ENCODE measurements at regions not wholly inside any gene's neighbourhood (a gene's known extent, or its start where the extent isn't known, plus 50 kb on each side); places are given as distances from the start of the nearest gene placed in this dataset.

DNA sequence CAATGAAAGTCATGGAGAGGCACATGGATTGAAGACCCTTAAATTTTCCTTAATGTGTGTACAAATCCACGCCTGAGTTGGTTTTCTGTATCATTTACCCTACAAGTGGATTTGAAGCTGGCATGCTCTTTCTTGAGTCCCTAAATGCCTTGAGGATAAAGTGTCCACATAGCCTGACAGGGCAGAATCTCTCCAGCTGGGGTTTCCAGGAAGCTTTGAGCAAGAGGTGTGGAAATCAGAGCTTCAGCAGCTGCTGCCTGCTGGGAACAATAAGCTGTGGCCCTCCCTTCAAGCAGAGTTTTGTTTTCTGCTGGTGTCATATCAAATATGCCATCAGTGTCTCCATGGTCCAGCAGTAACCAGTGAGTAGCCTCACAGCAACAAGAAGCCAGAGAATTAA lies 120.3 kb upstream of the SERTM1 start:
- no peak for DNase-seq

DNA sequence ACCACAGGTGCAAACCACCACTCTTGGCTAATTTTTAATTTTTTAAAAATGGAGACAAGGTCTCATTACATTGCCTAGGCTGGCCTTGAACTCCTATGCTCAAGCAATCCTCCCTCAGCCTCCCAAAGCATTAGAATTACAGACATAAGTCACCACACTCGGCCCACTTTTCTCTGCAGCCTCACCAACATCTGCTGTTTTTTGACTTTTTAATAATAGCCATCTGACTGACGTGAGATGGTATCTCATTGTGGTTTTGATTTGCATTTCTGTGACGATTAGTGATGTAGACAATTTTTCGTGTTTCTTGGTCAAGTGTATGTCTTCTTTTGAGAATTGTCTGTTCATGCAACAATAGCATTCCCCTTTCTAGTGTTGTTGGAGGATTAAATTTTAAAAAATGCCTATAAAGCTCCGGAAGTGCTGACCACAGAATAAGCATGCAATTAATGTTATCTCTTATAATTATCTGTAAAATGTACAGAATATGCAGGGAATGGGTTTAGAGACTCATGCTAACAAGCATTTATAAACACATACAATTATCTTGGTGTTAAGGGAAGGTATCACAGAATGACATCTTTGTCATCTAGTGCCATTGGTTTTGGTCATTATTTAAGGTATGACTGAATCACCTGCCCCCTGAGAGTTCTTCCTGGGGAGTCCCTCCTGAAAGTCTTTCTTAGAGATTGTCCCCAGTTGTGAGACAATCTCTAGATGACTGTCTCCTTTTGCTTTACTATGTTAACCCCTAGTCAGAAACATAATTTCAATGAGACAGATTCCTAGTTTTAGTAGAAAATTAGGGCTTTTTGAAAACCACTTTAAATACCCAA lies 118.5 kb upstream of the SERTM1 start:
- no peak for DNase-seq

DNA sequence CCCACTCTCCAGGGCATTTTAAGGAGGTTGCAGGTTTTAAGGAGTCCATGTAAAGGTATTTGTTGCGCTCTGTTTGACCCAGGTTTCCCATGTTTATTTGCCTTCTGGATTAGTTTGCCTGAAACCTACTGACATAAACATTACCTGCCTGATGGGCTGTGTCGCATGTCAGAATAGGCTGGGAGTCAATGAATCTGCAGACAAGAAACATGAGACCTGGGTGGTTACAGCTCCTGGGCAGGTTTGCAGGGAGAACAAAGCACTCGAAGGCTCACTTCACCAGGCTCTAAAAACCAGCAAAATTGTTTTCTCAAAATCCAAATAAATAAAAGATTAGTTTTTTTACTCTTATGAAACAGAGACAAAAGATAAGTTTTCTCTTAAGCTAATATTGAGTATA lies 114.4 kb upstream of the SERTM1 start:
- DNase-seq = no peak

DNA sequence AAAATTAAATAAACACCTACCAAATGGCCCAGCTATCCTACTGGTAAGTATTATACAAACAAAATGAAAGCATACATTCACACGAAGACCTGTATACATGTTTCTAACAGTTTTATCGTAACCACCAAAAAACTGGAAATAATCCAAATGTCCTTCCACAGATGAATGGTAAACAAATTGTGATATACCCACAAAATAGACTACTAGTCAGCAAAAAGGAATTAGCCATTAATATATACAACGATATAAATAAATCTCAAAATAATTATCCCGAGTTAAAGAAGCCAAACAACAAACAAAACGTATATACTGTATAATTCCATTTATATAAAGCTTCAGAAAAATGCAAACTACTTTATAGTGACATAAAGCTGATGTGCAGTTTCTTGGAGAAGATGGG lies 106.3 kb upstream of the SERTM1 start:
- DNase-seq = no peak

DNA sequence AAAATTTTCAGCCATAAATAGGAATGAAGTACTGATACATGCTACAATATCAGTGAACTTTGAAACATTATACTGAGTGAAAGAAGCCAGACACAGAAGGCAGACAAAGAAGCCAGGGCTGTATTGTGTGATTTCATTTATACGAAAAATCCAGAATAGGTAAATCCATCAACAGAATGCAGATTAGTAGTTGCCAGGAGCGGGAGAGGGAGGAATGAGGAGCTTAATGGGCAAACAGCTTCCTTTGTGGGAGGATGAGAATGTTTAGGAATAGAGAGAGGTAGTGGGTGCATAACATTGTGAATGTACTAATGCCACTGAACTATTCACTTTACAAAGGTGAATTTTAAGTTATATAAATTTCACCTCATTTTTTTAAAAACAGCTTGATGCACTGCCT lies 103.3 kb upstream of the SERTM1 start:
- no peak for DNase-seq

DNA sequence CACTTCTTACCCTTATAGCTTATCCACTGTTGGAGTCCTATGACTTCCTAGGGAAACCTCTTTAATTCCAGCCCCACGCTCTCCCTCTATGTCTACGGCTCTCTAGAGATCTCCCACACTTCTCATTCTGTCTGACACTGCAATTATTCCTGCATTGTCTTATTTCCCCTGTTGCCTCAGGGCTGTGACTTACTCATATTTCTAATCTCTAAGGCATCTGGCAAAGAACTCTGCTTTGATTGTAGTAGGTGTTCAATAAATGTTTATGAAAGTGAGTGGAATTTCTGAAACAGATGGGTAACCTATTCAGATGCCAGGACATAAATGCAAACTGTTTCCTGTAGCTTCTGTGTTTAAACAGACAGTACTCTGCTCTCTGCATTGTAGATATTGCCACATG lies 102.4 kb upstream of the SERTM1 start:
- no peak for DNase-seq

DNA sequence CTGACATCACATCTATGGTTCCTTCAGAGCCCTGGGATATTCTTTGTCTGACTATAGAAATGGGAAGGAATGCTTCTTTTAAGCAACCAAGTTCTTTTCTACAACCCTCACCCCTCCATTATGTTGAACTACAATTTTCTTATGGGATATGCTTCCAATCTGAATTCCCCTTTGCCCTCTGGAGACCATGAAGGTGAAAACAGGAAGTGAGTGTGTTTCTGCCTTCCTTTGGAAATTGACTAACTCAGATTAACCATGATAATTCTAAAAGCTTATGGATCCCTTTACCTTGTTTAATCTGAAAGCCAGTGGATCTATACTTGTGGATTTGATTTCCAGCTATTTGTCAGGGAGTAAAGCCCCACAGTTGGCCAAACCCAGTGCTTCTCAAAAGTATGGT lies 90.8 kb upstream of the SERTM1 start:
- no peak for DNase-seq

DNA sequence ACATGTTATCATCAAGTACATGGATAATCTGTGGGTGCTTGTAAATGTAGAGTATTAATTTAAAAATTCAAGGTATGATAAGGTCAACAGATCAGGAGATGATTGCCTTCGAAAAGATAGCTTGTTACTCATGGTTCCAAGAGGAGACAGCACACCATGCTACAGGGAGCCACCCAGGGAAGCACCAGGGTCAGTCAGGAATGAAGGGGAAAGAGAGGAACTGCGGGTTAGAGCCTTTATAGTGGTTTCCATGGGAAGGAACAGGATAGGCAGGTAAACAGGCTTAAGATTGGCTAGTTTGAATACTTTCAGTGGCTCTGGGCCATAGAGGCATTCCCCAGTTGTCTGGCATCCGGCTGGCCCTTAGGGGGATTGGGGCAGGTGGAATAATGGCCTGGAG lies 74.2 kb upstream of the SERTM1 start:
- no peak for DNase-seq

DNA sequence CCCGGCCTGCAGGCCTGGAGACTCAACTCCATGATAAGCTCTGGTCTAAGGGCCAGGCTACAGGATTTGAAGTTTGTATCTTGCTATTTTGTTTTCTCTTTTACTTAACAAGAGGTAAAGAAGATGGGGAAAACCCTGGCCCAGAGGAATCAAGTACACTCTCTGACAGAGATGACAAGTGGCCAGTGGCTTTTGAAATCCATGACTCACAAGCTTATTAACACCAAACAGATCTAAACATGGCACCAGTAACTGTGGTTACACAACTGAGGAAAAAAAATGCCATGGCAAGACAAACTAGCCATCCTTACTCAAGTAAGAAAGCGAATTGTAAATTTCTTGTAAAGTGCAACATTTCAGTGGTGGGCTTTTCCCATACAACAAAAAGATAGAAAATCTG lies 72.6 kb upstream of the SERTM1 start:
- DNase-seq = no peak

DNA sequence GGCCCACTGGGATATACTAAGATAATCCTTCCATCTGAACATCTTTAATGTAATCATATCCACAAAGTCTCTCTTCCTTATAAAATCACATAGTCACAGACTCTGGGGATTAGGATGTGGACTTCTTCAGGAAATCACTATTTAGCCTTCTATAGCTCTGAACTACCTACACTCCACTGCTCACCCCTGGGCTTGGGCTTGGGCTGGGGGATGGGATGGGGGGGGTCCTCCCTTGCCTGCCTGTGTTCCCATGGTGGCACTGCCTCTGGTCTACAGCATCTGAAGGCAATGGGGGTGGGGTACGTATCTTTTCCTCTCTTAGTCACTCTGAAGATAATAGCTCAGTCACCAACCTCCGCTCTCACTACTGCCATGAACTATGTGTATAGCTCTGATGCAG lies 67.8 kb upstream of the SERTM1 start:
- no peak for DNase-seq

DNA sequence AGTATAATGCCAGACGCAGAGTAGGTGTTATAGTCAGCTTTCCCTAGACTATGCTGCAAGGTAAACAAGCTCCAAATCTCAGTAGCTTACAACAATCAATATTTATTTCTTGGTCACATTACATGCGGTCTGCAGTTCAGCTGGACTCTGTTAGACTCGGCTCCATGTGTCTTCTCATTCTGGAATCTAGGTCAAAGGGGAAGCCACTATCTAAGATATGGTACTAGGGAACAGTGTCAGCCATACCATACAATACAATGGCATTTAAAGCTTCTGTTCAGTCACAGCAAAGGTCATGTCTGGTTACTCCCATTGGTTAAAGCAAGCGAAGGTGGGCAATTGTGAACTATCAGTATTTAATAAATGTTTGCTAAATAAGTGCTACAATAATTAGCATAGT lies 65.3 kb upstream of the SERTM1 start:
- DNase-seq = no peak

DNA sequence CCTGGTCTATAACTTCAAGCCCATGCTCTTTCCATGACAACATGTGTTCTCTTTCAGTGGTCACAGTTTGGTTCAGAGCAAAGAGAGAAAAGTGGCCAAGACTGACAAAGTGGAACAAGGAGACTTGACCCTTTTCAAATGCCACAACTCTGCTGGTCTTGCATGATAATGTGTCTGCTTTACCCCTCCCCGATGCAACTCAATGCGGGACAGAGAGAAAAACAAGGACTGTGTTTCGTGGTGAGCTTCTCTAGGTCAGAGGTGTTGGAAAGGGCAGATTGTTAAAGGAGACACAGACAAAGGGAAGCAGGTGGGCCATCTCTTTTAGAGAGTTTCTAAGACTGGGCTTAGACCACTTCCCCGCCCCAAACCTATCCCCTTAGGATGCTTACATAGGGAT lies 61.6 kb upstream of the SERTM1 start:
- no peak for DNase-seq

DNA sequence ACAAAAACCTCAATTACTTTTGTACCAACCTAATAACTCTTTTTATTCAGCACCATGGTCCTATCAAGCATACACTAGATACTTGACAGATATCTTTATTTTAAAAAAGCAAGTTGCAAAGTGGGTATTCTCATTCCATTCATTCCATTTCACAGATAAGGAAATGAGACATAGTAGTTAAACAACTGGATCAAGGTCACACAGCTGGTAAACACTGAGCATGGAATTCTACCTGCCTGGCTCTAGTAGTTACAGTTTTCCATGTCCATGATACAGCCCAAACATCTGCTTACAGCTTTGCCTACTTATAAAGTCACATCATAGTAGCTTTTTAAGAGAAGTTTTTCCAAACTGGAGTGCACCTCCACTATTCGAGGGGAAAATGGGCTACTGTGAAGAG lies 57.1 kb upstream of the SERTM1 start:
- DNase-seq = no peak

DNA sequence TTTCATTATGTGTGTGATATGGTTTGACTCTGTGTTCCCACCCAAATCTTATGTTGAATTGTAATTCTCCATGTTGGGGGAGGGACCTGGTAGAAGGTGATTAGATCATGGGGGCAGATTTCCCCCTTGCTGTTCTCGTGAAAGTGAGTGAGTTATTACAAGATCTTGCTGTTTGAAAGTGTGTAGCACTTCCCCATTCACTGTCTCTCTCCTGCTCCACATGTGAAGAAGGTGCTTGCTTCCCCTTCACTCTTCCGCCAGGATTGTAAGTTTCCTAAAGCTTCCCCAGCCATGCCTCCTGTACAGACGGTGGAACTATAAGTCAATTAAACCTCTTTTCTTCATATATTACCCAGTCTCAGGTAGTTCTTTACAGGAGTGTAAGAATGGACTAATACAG lies 54.3 kb upstream of the SERTM1 start:
- DNase-seq = no peak

Data from SW 1271 (cell line).